HEK293 (cell line): ENCODE measurements at regions not wholly inside any gene's neighbourhood (a gene's known extent, or its start where the extent isn't known, plus 50 kb on each side); places are given as distances from the start of the nearest gene placed in this dataset.

Experiments used
- CTCF ChIA-PET: fragments of 350-600 bp; formaldehyde crosslinking; extraction: SDS; loops from one replicate; lab custom pipeline; 2021; ENCODE audit warnings: antibody characterized with exemption; lab: Yijun Ruan, JAX
- POLR2A ChIA-PET: fragments of 300-600 bp; formaldehyde crosslinking; extraction: SDS; loops from one replicate; lab custom pipeline; 2020; ENCODE audit warnings: antibody characterized with exemption, inconsistent platforms; lab: Yijun Ruan, JAX
- H3K27ac ChIP-seq: fragments of 200-500 bp; sonication (Bioruptor generic); 2 replicates; pipeline ENCODE4 v1.5.1; 2014; ENCODE audit warnings: low read depth, low read length, control low read depth, inconsistent platforms; ENCODE audit errors: extremely low read depth
- H3K36me3 ChIP-seq, 2 experiments: fragments of 200-500 bp in 1 of 2; sonication (Bioruptor generic) in 1 of 2; 1 replicate in 1 of 2; 2 replicates in 1 of 2; pipeline ENCODE4 v1.5.1; 2014 to 2017; ENCODE audit warnings: inconsistent platforms in 2 of 2, low read length in 2 of 2; ENCODE audit not compliant: control insufficient read depth in 2 of 2, insufficient read depth in 1 of 2
- H3K4me1 ChIP-seq: fragments of 200-500 bp; sonication (Bioruptor generic); 2 replicates; pipeline ENCODE4 v1.5.1; 2014; ENCODE audit warnings: mild to moderate bottlenecking, low read length, inconsistent platforms; ENCODE audit not compliant: control insufficient read depth, insufficient read depth
- H3K4me3 ChIP-seq: 2 replicates; pipeline ENCODE4 v1.5.1; 2011; ENCODE audit warnings: low read depth, mild to moderate bottlenecking, control low read depth, low read length, moderate library complexity
- H3K9me3 ChIP-seq: fragments of 200-500 bp; sonication (Bioruptor generic); 2 replicates; pipeline ENCODE4 v1.5.1; 2014; ENCODE audit warnings: low read depth, low read length, inconsistent platforms; ENCODE audit not compliant: control insufficient read depth, insufficient read depth
- ELK4 ChIP-seq: IDR thresholded peaks from 2 replicates; pipeline ENCODE4 v1.6.1; 2011; ENCODE audit warnings: mild to moderate bottlenecking, low read depth, low read length, borderline replicate concordance
- FEZF1 ChIP-seq: fragments of 450-650 bp; formaldehyde crosslinking; IDR thresholded peaks from 2 replicates; pipeline ENCODE4 v1.5.1; 2016; ENCODE audit warnings: missing biosample characterization, missing genetic modification characterization
- KLF7 ChIP-seq: fragments of 450-650 bp; formaldehyde crosslinking; IDR thresholded peaks from 2 replicates; pipeline ENCODE4 v1.5.1; 2016; ENCODE audit warnings: missing biosample characterization, missing genetic modification characterization, borderline replicate concordance
- PRDM1 ChIP-seq: fragments of 450-650 bp; formaldehyde crosslinking; IDR thresholded peaks from 2 replicates; pipeline ENCODE4; 2016; ENCODE audit warnings: missing biosample characterization, missing genetic modification characterization
- SP3 ChIP-seq: fragments of 450-650 bp; formaldehyde crosslinking; IDR thresholded peaks from 2 replicates; pipeline ENCODE4 v1.5.1; 2016; ENCODE audit warnings: missing biosample characterization, missing genetic modification characterization
- TCF7L2 ChIP-seq: IDR thresholded peaks from 2 replicates; pipeline ENCODE4 v1.6.1; 2011; ENCODE audit warnings: low read depth, mild to moderate bottlenecking, inconsistent platforms, low read length, moderate library complexity, borderline replicate concordance
- WT1 ChIP-seq: fragments of 450-650 bp; formaldehyde crosslinking; IDR thresholded peaks from 2 replicates; pipeline ENCODE4 v1.5.1; 2016; ENCODE audit warnings: missing biosample characterization, missing genetic modification characterization
- ZBTB48 ChIP-seq: fragments of 450-650 bp; formaldehyde crosslinking; IDR thresholded peaks from 2 replicates; pipeline ENCODE4 v1.5.1; 2016; ENCODE audit warnings: missing biosample characterization, missing genetic modification characterization
- ZBTB7A ChIP-seq: fragments of 450-650 bp; formaldehyde crosslinking; IDR thresholded peaks from 2 replicates; pipeline ENCODE4 v1.5.1; 2016; ENCODE audit warnings: low read depth, missing biosample characterization, missing genetic modification characterization
- ZNF133 ChIP-seq: fragments of 450-650 bp; formaldehyde crosslinking; IDR thresholded peaks from 2 replicates; pipeline ENCODE4 v1.5.1; 2016; ENCODE audit warnings: missing biosample characterization, missing genetic modification characterization
- ZNF140 ChIP-seq: fragments of 450-650 bp; formaldehyde crosslinking; IDR thresholded peaks from 2 replicates; pipeline ENCODE4 v1.5.1; 2016; ENCODE audit warnings: missing biosample characterization, missing genetic modification characterization
- ZNF157 ChIP-seq: fragments of 450-650 bp; formaldehyde crosslinking; IDR thresholded peaks from 2 replicates; pipeline ENCODE4 v1.5.1; 2016; ENCODE audit warnings: missing biosample characterization, missing genetic modification characterization
- ZNF16 ChIP-seq: fragments of 450-650 bp; formaldehyde crosslinking; IDR thresholded peaks from 2 replicates; pipeline ENCODE4 v1.5.1; 2016; ENCODE audit warnings: low read depth, missing biosample characterization, missing genetic modification characterization
- ZNF184 ChIP-seq: fragments of 450-650 bp; IDR thresholded peaks from 2 replicates; pipeline ENCODE4 v1.5.1; 2018; ENCODE audit warnings: missing biosample characterization, mild to moderate bottlenecking, missing genetic modification characterization
- ZNF239 ChIP-seq: fragments of 450-650 bp; formaldehyde crosslinking; IDR thresholded peaks from 2 replicates; pipeline ENCODE4 v1.5.1; 2016; ENCODE audit warnings: missing biosample characterization, missing genetic modification characterization
- ZNF274 ChIP-seq, 2 experiments: fragments of 200-500 bp in 1 of 2; fragments of 450-650 bp in 1 of 2; sonication (Bioruptor generic) in 1 of 2; formaldehyde crosslinking in 1 of 2; IDR thresholded peaks; 2 replicates each; pipeline versions ENCODE4 v1.5.1 to v1.6.1; 2014 to 2016; ENCODE audit warnings: borderline replicate concordance in 1 of 2, inconsistent platforms in 1 of 2, low read length in 1 of 2, missing biosample characterization in 1 of 2, missing genetic modification characterization in 1 of 2
- ZNF302 ChIP-seq: fragments of 450-650 bp; formaldehyde crosslinking; IDR thresholded peaks from 2 replicates; pipeline ENCODE4 v1.5.1; 2016; ENCODE audit warnings: missing biosample characterization, missing genetic modification characterization, low read depth
- ZNF335 ChIP-seq: fragments of 450-650 bp; formaldehyde crosslinking; conservative IDR thresholded peaks from 2 replicates; pipeline ENCODE4 v1.5.1; 2016; ENCODE audit warnings: missing biosample characterization, missing genetic modification characterization
- ZNF426 ChIP-seq: fragments of 450-650 bp; formaldehyde crosslinking; IDR thresholded peaks from 2 replicates; pipeline ENCODE4 v1.5.1; 2017; ENCODE audit warnings: missing biosample characterization, missing genetic modification characterization, mild to moderate bottlenecking, inconsistent platforms, moderate library complexity
- ZNF48 ChIP-seq: fragments of 450-650 bp; formaldehyde crosslinking; IDR thresholded peaks from 2 replicates; pipeline ENCODE4 v1.5.1; 2016; ENCODE audit warnings: missing biosample characterization, missing genetic modification characterization
- ZNF510 ChIP-seq: fragments of 450-650 bp; formaldehyde crosslinking; IDR thresholded peaks from 2 replicates; pipeline ENCODE4 v1.5.1; 2018; ENCODE audit warnings: mild to moderate bottlenecking, missing genetic modification characterization, missing biosample characterization; ENCODE audit not compliant: insufficient replicate concordance
- ZNF529 ChIP-seq: fragments of 450-650 bp; formaldehyde crosslinking; IDR thresholded peaks from 2 replicates; pipeline ENCODE4 v1.5.1; 2017; ENCODE audit warnings: missing genetic modification characterization, missing biosample characterization; ENCODE audit not compliant: insufficient replicate concordance
- ZNF558 ChIP-seq: fragments of 450-650 bp; formaldehyde crosslinking; IDR thresholded peaks from 2 replicates; pipeline ENCODE4 v1.5.1; 2016; ENCODE audit warnings: missing biosample characterization, missing genetic modification characterization
- ZNF629 ChIP-seq: fragments of 450-650 bp; formaldehyde crosslinking; IDR thresholded peaks from 2 replicates; pipeline ENCODE4 v1.5.1; 2017; ENCODE audit warnings: missing biosample characterization, missing genetic modification characterization
- ZNF660 ChIP-seq: fragments of 450-650 bp; IDR thresholded peaks from 2 replicates; pipeline ENCODE4 v1.5.1; 2018; ENCODE audit warnings: missing biosample characterization, mild to moderate bottlenecking, missing genetic modification characterization
- ZNF768 ChIP-seq: fragments of 450-650 bp; formaldehyde crosslinking; IDR thresholded peaks from 2 replicates; pipeline ENCODE4 v1.5.1; 2018; ENCODE audit warnings: missing biosample characterization, mild to moderate bottlenecking, missing genetic modification characterization
- ZNF776 ChIP-seq: fragments of 450-650 bp; formaldehyde crosslinking; IDR thresholded peaks from 2 replicates; pipeline ENCODE4 v1.5.0; 2017; ENCODE audit warnings: missing biosample characterization, missing genetic modification characterization, borderline replicate concordance
- ZXDB ChIP-seq: fragments of 450-650 bp; formaldehyde crosslinking; IDR thresholded peaks from 2 replicates; pipeline ENCODE4 v1.5.1; 2016; ENCODE audit warnings: missing biosample characterization, missing genetic modification characterization
- TF ChIP-seq, protein P1 (sequence below): fragments of 450-650 bp; formaldehyde crosslinking; IDR thresholded peaks from 2 replicates; pipeline ENCODE4 v1.5.1; 2016; ENCODE audit warnings: missing biosample characterization, missing genetic modification characterization, borderline replicate concordance
- TF ChIP-seq, protein P2 (sequence below): fragments of 450-650 bp; formaldehyde crosslinking; IDR thresholded peaks from 2 replicates; pipeline ENCODE4 v1.5.1; 2016; ENCODE audit warnings: missing biosample characterization, missing genetic modification characterization, borderline replicate concordance

- Histone ChIP-seq H3K36me3 (no peaks in the 10 kb centered on the region), H3K27ac (no peak overlapping the region), H3K9me3 (no peaks in the 10 kb centered on the region), H3K4me3 (no peak overlapping the region), H3K4me1 (peaks cover 18% of the 10 kb centered on the region)
- CTCF ChIA-PET = no interaction called here
- TF ChIP-seq TCF7L2 (no peak), ZNF274 (IDR thresholded peaks at IDR 0.05; ENCODE audit: low read length) (no peak), ZNF274 (tag by site-specific recombination; IDR thresholded peaks at IDR 0.05; ENCODE audit: borderline replicate concordance) (no peak), ZNF629 (tag by site-specific recombination) (no peak), ZNF768 (tag by site-specific recombination) (no peak), ELK4 (no peak), ZNF426 (no peak), ZBTB7A (tag by site-specific recombination) (no peak), ZNF510 (tag by site-specific recombination) (no peak), PRDM1 (tag by site-specific recombination) (no peak), ZNF529 (tag by site-specific recombination) (no peak), ZXDB (no peak), ZNF335 (tag by site-specific recombination) (no peak), ZBTB48 (tag by site-specific recombination) (no peak), ZNF239 (no peak), ZNF157 (tag by site-specific recombination) (no peak), SP3 (tag by site-specific recombination) (no peak), WT1 (no peak), ZNF16 (tag by site-specific recombination) (no peak)
- TF ChIP-seq, protein P1, sequence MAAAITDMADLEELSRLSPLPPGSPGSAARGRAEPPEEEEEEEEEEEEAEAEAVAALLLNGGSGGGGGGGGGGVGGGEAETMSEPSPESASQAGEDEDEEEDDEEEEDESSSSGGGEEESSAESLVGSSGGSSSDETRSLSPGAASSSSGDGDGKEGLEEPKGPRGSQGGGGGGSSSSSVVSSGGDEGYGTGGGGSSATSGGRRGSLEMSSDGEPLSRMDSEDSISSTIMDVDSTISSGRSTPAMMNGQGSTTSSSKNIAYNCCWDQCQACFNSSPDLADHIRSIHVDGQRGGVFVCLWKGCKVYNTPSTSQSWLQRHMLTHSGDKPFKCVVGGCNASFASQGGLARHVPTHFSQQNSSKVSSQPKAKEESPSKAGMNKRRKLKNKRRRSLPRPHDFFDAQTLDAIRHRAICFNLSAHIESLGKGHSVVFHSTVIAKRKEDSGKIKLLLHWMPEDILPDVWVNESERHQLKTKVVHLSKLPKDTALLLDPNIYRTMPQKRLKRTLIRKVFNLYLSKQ = no peak
- POLR2A ChIA-PET = no interaction called here
These were observed 76.3 kb upstream of the ZCCHC2 start for GRCh38 chr18:62446511-62446910.

DNA sequence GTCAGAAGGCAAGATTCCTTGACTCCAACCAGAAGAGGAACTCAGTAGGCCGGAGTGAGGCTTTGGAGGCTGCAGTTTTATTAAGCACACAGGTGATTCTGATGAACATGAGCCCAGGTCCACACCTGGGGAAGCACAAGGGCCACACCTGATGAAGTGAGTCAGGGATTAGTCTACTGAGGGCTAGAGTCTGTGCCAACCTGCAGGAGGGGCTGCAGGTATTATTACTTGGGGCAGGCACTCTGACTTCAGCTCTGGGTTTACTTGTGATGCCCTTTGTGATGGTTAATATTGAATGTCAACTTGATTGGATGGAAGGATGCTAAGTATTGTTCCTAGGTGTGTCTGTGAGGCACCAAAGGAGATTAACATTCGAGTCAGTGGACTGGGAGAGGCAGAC lies 75.2 kb upstream of the ZCCHC2 start:
- H3K4me1 ChIP-seq = peaks cover 18% of the 10 kb centered on the region
- no peaks in the 10 kb centered on the region for H3K36me3 ChIP-seq
- no peak overlapping the region for H3K4me3 ChIP-seq
- no peaks in the 10 kb centered on the region for H3K9me3 ChIP-seq
- POLR2A ChIA-PET = no interaction called here
- no peak overlapping the region for H3K27ac ChIP-seq
- CTCF ChIA-PET = interaction anchor here (1.2 kb wide), 1 partner anchor 22 kb away, joined by 3 read pairs; no protein-coding TSS in a partner anchor
- TF ChIP-seq ZNF274 (IDR thresholded peaks at IDR 0.05; ENCODE audit: low read length) (no peak), ZNF274 (tag by site-specific recombination; IDR thresholded peaks at IDR 0.05; ENCODE audit: borderline replicate concordance) (no peak), ZNF302 (tag by site-specific recombination) (no peak), ZNF335 (tag by site-specific recombination) (no peak), ZNF776 (tag by site-specific recombination) (no peak), ZNF184 (tag by site-specific recombination) (no peak), FEZF1 (tag by site-specific recombination) (no peak), ZNF140 (no peak), KLF7 (no peak), ZNF558 (no peak), ZNF660 (tag by site-specific recombination) (no peak), ZNF48 (tag by site-specific recombination) (no peak), ZNF133 (no peak)
- TF ChIP-seq, protein P2, sequence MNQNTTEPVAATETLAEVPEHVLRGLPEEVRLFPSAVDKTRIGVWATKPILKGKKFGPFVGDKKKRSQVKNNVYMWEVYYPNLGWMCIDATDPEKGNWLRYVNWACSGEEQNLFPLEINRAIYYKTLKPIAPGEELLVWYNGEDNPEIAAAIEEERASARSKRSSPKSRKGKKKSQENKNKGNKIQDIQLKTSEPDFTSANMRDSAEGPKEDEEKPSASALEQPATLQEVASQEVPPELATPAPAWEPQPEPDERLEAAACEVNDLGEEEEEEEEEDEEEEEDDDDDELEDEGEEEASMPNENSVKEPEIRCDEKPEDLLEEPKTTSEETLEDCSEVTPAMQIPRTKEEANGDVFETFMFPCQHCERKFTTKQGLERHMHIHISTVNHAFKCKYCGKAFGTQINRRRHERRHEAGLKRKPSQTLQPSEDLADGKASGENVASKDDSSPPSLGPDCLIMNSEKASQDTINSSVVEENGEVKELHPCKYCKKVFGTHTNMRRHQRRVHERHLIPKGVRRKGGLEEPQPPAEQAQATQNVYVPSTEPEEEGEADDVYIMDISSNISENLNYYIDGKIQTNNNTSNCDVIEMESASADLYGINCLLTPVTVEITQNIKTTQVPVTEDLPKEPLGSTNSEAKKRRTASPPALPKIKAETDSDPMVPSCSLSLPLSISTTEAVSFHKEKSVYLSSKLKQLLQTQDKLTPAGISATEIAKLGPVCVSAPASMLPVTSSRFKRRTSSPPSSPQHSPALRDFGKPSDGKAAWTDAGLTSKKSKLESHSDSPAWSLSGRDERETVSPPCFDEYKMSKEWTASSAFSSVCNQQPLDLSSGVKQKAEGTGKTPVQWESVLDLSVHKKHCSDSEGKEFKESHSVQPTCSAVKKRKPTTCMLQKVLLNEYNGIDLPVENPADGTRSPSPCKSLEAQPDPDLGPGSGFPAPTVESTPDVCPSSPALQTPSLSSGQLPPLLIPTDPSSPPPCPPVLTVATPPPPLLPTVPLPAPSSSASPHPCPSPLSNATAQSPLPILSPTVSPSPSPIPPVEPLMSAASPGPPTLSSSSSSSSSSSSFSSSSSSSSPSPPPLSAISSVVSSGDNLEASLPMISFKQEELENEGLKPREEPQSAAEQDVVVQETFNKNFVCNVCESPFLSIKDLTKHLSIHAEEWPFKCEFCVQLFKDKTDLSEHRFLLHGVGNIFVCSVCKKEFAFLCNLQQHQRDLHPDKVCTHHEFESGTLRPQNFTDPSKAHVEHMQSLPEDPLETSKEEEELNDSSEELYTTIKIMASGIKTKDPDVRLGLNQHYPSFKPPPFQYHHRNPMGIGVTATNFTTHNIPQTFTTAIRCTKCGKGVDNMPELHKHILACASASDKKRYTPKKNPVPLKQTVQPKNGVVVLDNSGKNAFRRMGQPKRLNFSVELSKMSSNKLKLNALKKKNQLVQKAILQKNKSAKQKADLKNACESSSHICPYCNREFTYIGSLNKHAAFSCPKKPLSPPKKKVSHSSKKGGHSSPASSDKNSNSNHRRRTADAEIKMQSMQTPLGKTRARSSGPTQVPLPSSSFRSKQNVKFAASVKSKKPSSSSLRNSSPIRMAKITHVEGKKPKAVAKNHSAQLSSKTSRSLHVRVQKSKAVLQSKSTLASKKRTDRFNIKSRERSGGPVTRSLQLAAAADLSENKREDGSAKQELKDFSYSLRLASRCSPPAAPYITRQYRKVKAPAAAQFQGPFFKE (tag by site-specific recombination) = no peak
